ENCODE measurements at regions not wholly inside any gene's neighbourhood (a gene's known extent, or its start where the extent isn't known, plus 50 kb on each side); places are given as distances from the start of the nearest gene placed in this dataset.

DNA sequence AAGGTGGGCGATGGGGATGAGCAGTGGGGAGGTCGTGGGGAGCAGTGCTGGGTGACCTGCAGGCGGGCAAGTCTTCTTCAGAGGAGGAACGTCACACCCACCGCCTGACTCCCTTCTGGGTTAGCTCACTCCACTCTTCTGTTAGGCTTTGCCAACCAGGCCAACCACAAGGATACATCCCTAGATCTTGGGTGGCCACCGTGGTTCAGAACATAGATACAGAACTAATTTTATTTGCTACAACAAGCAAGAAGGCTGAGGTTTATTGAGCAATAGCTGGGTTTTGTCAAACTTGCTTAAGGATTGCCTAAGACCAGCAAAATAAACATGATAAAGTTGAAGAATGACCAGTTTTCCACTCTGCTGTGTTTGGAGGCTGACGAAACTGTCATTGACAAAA lies 109.4 kb downstream of the DACT1 start:
- TF ChIP-seq TAF1 (IDR thresholded peaks at IDR 0.05; ENCODE audit: low read depth, low read length), result no peak
- no peak for TF ChIP-seq EP300 (IDR thresholded peaks at IDR 0.05; ENCODE audit: borderline replicate concordance in 1 of 2, low read depth in 2 of 2, low read length in 2 of 2)
- TF ChIP-seq, protein P1, sequence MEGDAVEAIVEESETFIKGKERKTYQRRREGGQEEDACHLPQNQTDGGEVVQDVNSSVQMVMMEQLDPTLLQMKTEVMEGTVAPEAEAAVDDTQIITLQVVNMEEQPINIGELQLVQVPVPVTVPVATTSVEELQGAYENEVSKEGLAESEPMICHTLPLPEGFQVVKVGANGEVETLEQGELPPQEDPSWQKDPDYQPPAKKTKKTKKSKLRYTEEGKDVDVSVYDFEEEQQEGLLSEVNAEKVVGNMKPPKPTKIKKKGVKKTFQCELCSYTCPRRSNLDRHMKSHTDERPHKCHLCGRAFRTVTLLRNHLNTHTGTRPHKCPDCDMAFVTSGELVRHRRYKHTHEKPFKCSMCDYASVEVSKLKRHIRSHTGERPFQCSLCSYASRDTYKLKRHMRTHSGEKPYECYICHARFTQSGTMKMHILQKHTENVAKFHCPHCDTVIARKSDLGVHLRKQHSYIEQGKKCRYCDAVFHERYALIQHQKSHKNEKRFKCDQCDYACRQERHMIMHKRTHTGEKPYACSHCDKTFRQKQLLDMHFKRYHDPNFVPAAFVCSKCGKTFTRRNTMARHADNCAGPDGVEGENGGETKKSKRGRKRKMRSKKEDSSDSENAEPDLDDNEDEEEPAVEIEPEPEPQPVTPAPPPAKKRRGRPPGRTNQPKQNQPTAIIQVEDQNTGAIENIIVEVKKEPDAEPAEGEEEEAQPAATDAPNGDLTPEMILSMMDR (IDR thresholded peaks at IDR 0.05; ENCODE audit: control extremely low read depth in 1 of 3, insufficient read depth in 1 of 3, low read depth in 1 of 3, low read length in 3 of 3), result no peak
- no peak for TF ChIP-seq SP4 (IDR thresholded peaks at IDR 0.05; ENCODE audit: low read length)
- TF ChIP-seq POLR2A (IDR thresholded peaks at IDR 0.05; ENCODE audit: control extremely low read depth in 1 of 2, low read depth in 2 of 2, low read length in 2 of 2), result no peak
- TF ChIP-seq CREB1 (IDR thresholded peaks at IDR 0.05), result no peak
- no peak for TF ChIP-seq POLR2AphosphoS5 (IDR thresholded peaks at IDR 0.05; ENCODE audit: low read depth, low read length)
- no peak for TF ChIP-seq RFX5 (IDR thresholded peaks at IDR 0.05; ENCODE audit: borderline replicate concordance, low read depth, low read length)
- TF ChIP-seq JUND (IDR thresholded peaks at IDR 0.05; ENCODE audit: low read length), result no peak
- TF ChIP-seq SP1 (IDR thresholded peaks at IDR 0.05; ENCODE audit: low read depth, low read length), result no peak
- TF ChIP-seq, protein P2, sequence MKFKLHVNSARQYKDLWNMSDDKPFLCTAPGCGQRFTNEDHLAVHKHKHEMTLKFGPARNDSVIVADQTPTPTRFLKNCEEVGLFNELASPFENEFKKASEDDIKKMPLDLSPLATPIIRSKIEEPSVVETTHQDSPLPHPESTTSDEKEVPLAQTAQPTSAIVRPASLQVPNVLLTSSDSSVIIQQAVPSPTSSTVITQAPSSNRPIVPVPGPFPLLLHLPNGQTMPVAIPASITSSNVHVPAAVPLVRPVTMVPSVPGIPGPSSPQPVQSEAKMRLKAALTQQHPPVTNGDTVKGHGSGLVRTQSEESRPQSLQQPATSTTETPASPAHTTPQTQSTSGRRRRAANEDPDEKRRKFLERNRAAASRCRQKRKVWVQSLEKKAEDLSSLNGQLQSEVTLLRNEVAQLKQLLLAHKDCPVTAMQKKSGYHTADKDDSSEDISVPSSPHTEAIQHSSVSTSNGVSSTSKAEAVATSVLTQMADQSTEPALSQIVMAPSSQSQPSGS (IDR thresholded peaks at IDR 0.05; ENCODE audit: low read length), result no peak
